AG04449 (cell line): ENCODE measurements at regions not wholly inside any gene's neighbourhood (a gene's known extent, or its start where the extent isn't known, plus 50 kb on each side); places are given as distances from the start of the nearest gene placed in this dataset.

Experiments
- CTCF ChIA-PET: fragments of 350-600 bp; formaldehyde crosslinking; extraction: SDS; loops from one replicate; lab custom pipeline; 2021; ENCODE audit warnings: antibody characterized with exemption; lab: Yijun Ruan, JAX
- POLR2A ChIA-PET: fragments of 400-600, 350-600 bp; formaldehyde crosslinking; extraction: SDS; loops from one replicate; lab custom pipeline; 2020; ENCODE audit warnings: antibody characterized with exemption, inconsistent platforms; lab: Yijun Ruan, JAX
- DNase-seq: peaks from one replicate; pipeline ENCODE4 v3.0.0-alpha.2; 2010; ENCODE audit warnings: low read depth, low spot score
- H3K4me3 ChIP-seq: 2 replicates; pipeline ENCODE4 v1.5.1; 2011; ENCODE audit warnings: low read depth, mild to moderate bottlenecking, control low read depth, low read length
- CTCF ChIP-seq: IDR thresholded peaks from one replicate; pipeline ENCODE4 v1.5.1; 2011; ENCODE audit warnings: mild to moderate bottlenecking, moderate library complexity, low read length, control low read depth, inconsistent platforms; ENCODE audit not compliant: insufficient read depth; ENCODE audit errors: missing control alignments

- H3K4me3 ChIP-seq = no peak overlapping the region
- no peak for DNase-seq
- POLR2A ChIA-PET = no interaction called here
- TF ChIP-seq CTCF = no peak
- CTCF ChIA-PET = no interaction called here
Observed at GRCh38 chr7:20954711-20955619, 168.3 kb upstream of the SP8 start.

- DNase-seq = no peak
- CTCF ChIA-PET = no interaction called here
- POLR2A ChIA-PET = no interaction called here
- TF ChIP-seq CTCF = no peak
- no peak overlapping the region for H3K4me3 ChIP-seq
Observed at GRCh38 chr7:20958572-20958971, 171.9 kb upstream of the SP8 start.

- ChIA-PET POLR2A (no interaction called here), CTCF (no interaction called here)
- no peak for DNase-seq
- H3K4me3 ChIP-seq = no peak overlapping the region
- no peak for TF ChIP-seq CTCF
Observed at GRCh38 chr7:20959281-20959680, 172.6 kb upstream of the SP8 start.

- DNase-seq = no peak
- H3K4me3 ChIP-seq = no peak overlapping the region
- ChIA-PET CTCF (no interaction called here), POLR2A (no interaction called here)
- no peak for TF ChIP-seq CTCF
Observed at GRCh38 chr7:20963556-20964280, 177.0 kb upstream of the SP8 start.

GRCh38 chr7:20964281-20964918 lies 177.7 kb upstream of the SP8 start:
- ChIA-PET CTCF (no interaction called here), POLR2A (no interaction called here)
- TF ChIP-seq CTCF = no peak
- no peak overlapping the region for H3K4me3 ChIP-seq
- DNase-seq = no peak

GRCh38 chr7:20971219-20971618 lies 184.5 kb upstream of the SP8 start:
- POLR2A ChIA-PET = no interaction called here
- CTCF ChIA-PET = no interaction called here
- no peak overlapping the region for H3K4me3 ChIP-seq
- no peak for DNase-seq
- no peak for TF ChIP-seq CTCF
